ENCODE measurements at regions not wholly inside any gene's neighbourhood (a gene's known extent, or its start where the extent isn't known, plus 50 kb on each side); places are given as distances from the start of the nearest gene placed in this dataset.
"Not testable (repeated sequence)": the region's sequence is repeated elsewhere in the genome, so short reads cannot be mapped to it uniquely, and the experiment has no call there.

DNA sequence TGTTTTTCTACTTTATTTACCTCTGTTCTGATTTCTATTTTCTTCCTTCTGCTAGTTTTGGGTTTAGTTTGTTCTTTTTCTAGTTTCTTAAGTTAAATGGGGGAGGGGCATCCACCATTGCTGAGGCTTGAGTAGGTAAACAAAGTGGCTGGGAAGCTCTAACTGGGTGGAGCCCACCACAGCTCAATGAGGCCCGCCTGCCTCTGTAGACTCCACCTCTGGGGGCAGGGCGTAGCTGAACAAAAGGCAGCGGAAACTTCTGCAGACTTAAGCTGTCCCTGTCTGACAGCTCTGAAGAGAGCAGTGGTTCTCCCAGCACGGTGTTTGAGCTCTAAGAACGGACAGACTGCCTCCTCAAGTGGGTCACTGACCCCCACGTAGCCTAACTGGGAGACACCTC lies 316.7 kb downstream of the RPLP1 start:
- not testable (repeated sequence) for H3K4me3 ChIP-seq (ENCODE audit: extremely low read depth, insufficient read depth, low read length, poor library complexity, severe bottlenecking); H3K27ac ChIP-seq (ENCODE audit: low read depth, low read length, severe bottlenecking); H3K4me1 ChIP-seq (ENCODE audit: control insufficient read depth, insufficient read depth, low read length, poor library complexity, severe bottlenecking); H3K9me3 ChIP-seq (ENCODE audit: control insufficient read depth, low read length); H3K36me3 ChIP-seq (ENCODE audit: control insufficient read depth, insufficient read depth, low read length)
- WGBS, 2 experiments (ENCODE audit: insufficient coverage in 2 of 2), result 55 to 62% methylated on average over 5 to 6 of the region's 6 CpGs

DNA sequence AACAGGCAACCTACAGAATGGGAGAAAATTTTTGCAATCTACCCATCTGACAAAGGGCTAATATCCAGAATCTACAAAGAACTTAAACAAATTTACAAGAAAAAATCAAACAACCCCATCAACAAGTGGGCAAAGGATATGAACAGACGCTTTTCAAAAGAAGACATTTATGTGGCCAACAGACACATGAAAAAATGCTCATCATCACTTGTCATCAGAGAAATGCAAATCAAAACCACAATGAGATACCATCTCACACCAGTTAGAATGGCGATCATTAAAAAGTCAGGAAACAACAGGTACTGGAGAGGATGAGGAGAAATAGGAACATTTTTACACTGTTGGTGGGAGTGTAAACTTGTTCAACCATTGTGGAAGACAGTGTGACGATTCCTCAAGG lies 321.6 kb downstream of the RPLP1 start:
- H3K4me3 ChIP-seq (ENCODE audit: extremely low read depth, insufficient read depth, low read length, poor library complexity, severe bottlenecking); H3K9me3 ChIP-seq (ENCODE audit: control insufficient read depth, low read length); H3K4me1 ChIP-seq (ENCODE audit: control insufficient read depth, insufficient read depth, low read length, poor library complexity, severe bottlenecking); H3K36me3 ChIP-seq (ENCODE audit: control insufficient read depth, insufficient read depth, low read length); H3K27ac ChIP-seq (ENCODE audit: low read depth, low read length, severe bottlenecking): not testable (repeated sequence)
- no CpG with 5 or more reads among the region's 3 CpGs for WGBS, 2 experiments (ENCODE audit: insufficient coverage in 2 of 2)

DNA sequence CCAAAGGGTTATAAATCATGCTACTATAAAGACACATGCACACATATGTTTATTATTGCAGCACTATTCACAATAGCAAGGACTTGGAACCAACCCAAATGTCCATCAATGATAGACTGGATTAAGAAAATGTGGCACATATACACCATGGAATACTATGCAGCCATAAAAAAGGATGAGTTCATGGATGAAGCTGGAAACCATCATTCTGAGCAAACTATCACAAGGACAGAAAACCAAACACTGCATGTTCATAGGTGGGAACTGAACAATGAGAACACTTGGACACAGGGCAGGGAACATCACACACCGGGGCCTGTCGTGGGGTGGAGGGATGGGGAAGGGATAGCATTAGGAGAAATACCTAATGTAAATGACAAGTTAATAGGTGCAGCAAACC lies 322.1 kb downstream of the RPLP1 start:
- not testable (repeated sequence) for H3K36me3 ChIP-seq (ENCODE audit: control insufficient read depth, insufficient read depth, low read length); H3K4me1 ChIP-seq (ENCODE audit: control insufficient read depth, insufficient read depth, low read length, poor library complexity, severe bottlenecking); H3K27ac ChIP-seq (ENCODE audit: low read depth, low read length, severe bottlenecking); H3K9me3 ChIP-seq (ENCODE audit: control insufficient read depth, low read length); H3K4me3 ChIP-seq (ENCODE audit: extremely low read depth, insufficient read depth, low read length, poor library complexity, severe bottlenecking)
- 100% methylated on average over 2 of the region's 2 CpGs; no CpG with 5 or more reads in 1 of the 2 experiments for WGBS, 2 experiments (ENCODE audit: insufficient coverage in 2 of 2)

- no peaks in the 10 kb centered on the region for H3K9me3 ChIP-seq (ENCODE audit: control insufficient read depth, low read length)
- no peak overlapping the region for H3K4me3 ChIP-seq (ENCODE audit: extremely low read depth, insufficient read depth, low read length, poor library complexity, severe bottlenecking)
- peaks cover 12% of the 10 kb centered on the region for H3K4me1 ChIP-seq (ENCODE audit: control insufficient read depth, insufficient read depth, low read length, poor library complexity, severe bottlenecking)
- no peaks in the 10 kb centered on the region for H3K36me3 ChIP-seq (ENCODE audit: control insufficient read depth, insufficient read depth, low read length)
- WGBS, 2 experiments (ENCODE audit: insufficient coverage in 2 of 2), result no CpG with 5 or more reads among the region's 2 CpGs
- no peak overlapping the region for H3K27ac ChIP-seq (ENCODE audit: low read depth, low read length, severe bottlenecking)
These were observed 320.4 kb downstream of the TLE3 start for GRCh38 chr15:69777356-69777755.

DNA sequence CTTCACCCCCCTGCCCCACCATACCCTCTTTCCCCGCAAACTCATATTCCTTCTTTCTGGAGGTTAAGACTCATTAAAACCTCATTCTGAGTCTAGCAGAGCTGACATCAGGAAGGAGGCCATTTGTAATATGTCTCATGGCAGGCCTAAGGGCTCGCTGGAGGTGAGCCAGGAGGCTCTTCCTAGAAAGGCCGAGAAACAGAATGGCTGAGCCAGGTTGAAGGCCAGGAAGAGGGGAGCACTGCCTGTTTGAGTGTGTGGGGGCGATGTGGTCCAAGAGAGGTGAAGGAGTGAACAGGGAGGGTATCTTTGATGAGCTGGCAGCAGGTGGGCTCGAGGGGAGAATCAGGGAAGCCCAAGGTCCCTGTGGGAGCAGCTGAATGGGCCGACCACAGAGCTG lies 317.3 kb downstream of the TLE3 start:
- 92 to 93% methylated on average over 5 of the region's 6 CpGs for WGBS, 2 experiments (ENCODE audit: insufficient coverage in 2 of 2)
- H3K36me3 ChIP-seq (ENCODE audit: control insufficient read depth, insufficient read depth, low read length), result no peaks in the 10 kb centered on the region
- H3K4me3 ChIP-seq (ENCODE audit: extremely low read depth, insufficient read depth, low read length, poor library complexity, severe bottlenecking), result no peak overlapping the region
- no peaks in the 10 kb centered on the region for H3K9me3 ChIP-seq (ENCODE audit: control insufficient read depth, low read length)
- H3K27ac ChIP-seq (ENCODE audit: low read depth, low read length, severe bottlenecking), result no peak overlapping the region
- H3K4me1 ChIP-seq (ENCODE audit: control insufficient read depth, insufficient read depth, low read length, poor library complexity, severe bottlenecking), result peaks cover 14% of the 10 kb centered on the region

DNA sequence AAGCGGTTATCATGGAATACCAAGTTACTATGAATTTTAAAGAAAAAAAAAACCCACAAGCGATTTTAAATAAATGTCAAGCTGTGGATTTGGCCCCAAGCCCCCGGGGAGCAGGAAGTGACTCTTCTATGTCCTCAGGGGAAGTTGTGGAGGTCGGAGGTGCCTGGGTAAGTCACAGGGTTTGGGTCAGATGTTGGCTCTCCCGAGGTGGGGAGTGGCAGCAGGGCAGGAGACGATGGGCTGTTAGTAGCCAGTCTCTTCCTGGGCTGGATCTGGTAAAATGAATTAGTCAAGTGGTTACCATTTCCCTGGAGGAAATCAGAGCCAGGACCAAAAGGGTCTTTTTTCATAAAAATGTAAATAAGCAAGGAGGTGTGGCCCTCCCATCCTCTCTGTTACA lies 316.7 kb downstream of the TLE3 start:
- Histone ChIP-seq H3K9me3 (ENCODE audit: control insufficient read depth, low read length) (no peaks in the 10 kb centered on the region), H3K36me3 (ENCODE audit: control insufficient read depth, insufficient read depth, low read length) (no peaks in the 10 kb centered on the region), H3K4me3 (ENCODE audit: extremely low read depth, insufficient read depth, low read length, poor library complexity, severe bottlenecking) (no peak overlapping the region), H3K4me1 (ENCODE audit: control insufficient read depth, insufficient read depth, low read length, poor library complexity, severe bottlenecking) (peaks cover 14% of the 10 kb centered on the region), H3K27ac (ENCODE audit: low read depth, low read length, severe bottlenecking) (no peak overlapping the region)
- 54 to 60% methylated on average over 4 of the region's 6 CpGs for WGBS, 2 experiments (ENCODE audit: insufficient coverage in 2 of 2)

- H3K27ac ChIP-seq (ENCODE audit: low read depth, low read length, severe bottlenecking), result no peak overlapping the region
- H3K4me1 ChIP-seq (ENCODE audit: control insufficient read depth, insufficient read depth, low read length, poor library complexity, severe bottlenecking), result peaks cover 14% of the 10 kb centered on the region
- H3K9me3 ChIP-seq (ENCODE audit: control insufficient read depth, low read length), result no peaks in the 10 kb centered on the region
- WGBS, 2 experiments (ENCODE audit: insufficient coverage in 2 of 2), result 95 to 96% methylated on average over 4 to 6 of the region's 6 CpGs
- H3K36me3 ChIP-seq (ENCODE audit: control insufficient read depth, insufficient read depth, low read length), result no peaks in the 10 kb centered on the region
- H3K4me3 ChIP-seq (ENCODE audit: extremely low read depth, insufficient read depth, low read length, poor library complexity, severe bottlenecking), result no peak overlapping the region
These were observed 316.1 kb downstream of the TLE3 start for GRCh38 chr15:69781411-69782125.

DNA sequence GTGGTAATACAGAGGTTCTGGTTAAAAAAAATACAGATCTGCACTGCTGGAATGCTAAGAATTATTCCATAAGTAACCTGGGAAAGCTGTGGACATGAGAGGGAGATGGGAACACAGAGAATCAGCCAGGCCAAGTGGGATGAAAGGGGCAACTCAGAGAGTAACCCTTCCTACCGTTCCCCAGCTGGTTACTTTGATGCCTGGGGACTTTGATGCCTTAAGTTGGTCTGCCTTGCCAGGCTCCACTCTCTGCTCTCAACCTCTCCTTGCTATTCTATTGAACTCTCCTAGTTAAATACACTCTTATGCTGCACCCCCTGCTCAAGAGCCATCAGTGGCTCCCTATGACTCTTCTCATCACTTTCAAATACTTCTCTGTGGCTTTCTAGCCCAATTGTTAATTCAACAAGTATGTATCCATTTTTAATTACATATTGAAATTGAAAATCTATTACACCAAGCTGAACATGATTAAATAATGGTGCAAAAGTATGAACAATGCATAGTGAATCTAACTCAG lies 315.5 kb downstream of the TLE3 start:
- Histone ChIP-seq H3K36me3 (ENCODE audit: control insufficient read depth, insufficient read depth, low read length) (no peaks in the 10 kb centered on the region), H3K9me3 (ENCODE audit: control insufficient read depth, low read length) (no peaks in the 10 kb centered on the region), H3K27ac (ENCODE audit: low read depth, low read length, severe bottlenecking) (no peak overlapping the region), H3K4me3 (ENCODE audit: extremely low read depth, insufficient read depth, low read length, poor library complexity, severe bottlenecking) (no peak overlapping the region), H3K4me1 (ENCODE audit: control insufficient read depth, insufficient read depth, low read length, poor library complexity, severe bottlenecking) (peaks cover 14% of the 10 kb centered on the region)
- 82 to 91% methylated on average over 1 of the region's 1 CpG for WGBS, 2 experiments (ENCODE audit: insufficient coverage in 2 of 2)

GRCh38 chr15:69782809-69783208 lies 314.9 kb downstream of the TLE3 start:
- Histone ChIP-seq H3K4me3 (ENCODE audit: extremely low read depth, insufficient read depth, low read length, poor library complexity, severe bottlenecking) (no peak overlapping the region), H3K36me3 (ENCODE audit: control insufficient read depth, insufficient read depth, low read length) (no peaks in the 10 kb centered on the region), H3K9me3 (ENCODE audit: control insufficient read depth, low read length) (no peaks in the 10 kb centered on the region), H3K4me1 (ENCODE audit: control insufficient read depth, insufficient read depth, low read length, poor library complexity, severe bottlenecking) (peaks cover 14% of the 10 kb centered on the region), H3K27ac (ENCODE audit: low read depth, low read length, severe bottlenecking) (no peak overlapping the region)
- WGBS, 2 experiments (ENCODE audit: insufficient coverage in 2 of 2), result 96 to 100% methylated on average over 3 of the region's 5 CpGs

GRCh38 chr15:69783211-69783610 lies 314.5 kb downstream of the TLE3 start:
- 94 to 100% methylated on average over 2 to 3 of the region's 9 CpGs for WGBS, 2 experiments (ENCODE audit: insufficient coverage in 2 of 2)
- H3K4me1 ChIP-seq (ENCODE audit: control insufficient read depth, insufficient read depth, low read length, poor library complexity, severe bottlenecking), result peaks cover 14% of the 10 kb centered on the region
- no peak overlapping the region for H3K27ac ChIP-seq (ENCODE audit: low read depth, low read length, severe bottlenecking)
- no peaks in the 10 kb centered on the region for H3K9me3 ChIP-seq (ENCODE audit: control insufficient read depth, low read length)
- no peaks in the 10 kb centered on the region for H3K36me3 ChIP-seq (ENCODE audit: control insufficient read depth, insufficient read depth, low read length)
- no peak overlapping the region for H3K4me3 ChIP-seq (ENCODE audit: extremely low read depth, insufficient read depth, low read length, poor library complexity, severe bottlenecking)

DNA sequence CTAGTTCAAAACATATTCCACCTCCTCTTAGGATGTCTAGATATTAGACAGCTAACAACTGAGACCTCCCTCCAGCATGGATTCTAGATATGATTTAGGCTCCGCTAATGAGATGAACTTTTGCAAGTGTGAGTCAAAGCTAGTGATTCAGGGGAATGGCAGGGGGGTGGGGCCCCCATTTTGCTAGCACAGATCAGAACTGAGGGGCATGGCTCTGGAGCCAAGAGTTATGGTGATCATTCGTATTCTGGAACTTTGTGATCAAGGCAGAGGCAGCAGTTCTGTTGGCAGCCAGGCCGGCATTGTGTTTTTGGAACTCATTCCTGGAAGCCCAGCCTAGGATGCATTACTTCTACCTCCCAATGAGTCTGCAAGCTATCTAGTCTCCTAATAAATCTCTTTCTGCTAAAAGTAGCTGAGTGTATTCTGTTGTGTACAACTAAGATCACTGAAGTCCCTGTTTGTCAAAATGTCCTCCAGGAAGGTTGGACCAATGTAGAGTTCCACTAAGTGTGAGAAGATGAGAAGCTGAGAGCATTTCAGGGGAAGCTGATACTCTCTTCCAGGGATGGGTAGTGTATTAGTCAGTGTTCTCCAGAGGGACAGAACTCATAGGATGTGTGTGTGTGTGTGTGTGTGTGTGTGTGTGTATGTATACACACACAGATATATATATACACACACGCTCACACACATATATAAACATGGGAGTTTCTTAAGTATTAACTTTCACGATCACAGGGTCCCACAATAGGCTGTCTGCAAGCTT lies 312.7 kb downstream of the TLE3 start:
- H3K27ac ChIP-seq (ENCODE audit: low read depth, low read length, severe bottlenecking), result no peak overlapping the region
- peaks cover 14% of the 10 kb centered on the region for H3K4me1 ChIP-seq (ENCODE audit: control insufficient read depth, insufficient read depth, low read length, poor library complexity, severe bottlenecking)
- H3K9me3 ChIP-seq (ENCODE audit: control insufficient read depth, low read length), result no peaks in the 10 kb centered on the region
- no peak overlapping the region for H3K4me3 ChIP-seq (ENCODE audit: extremely low read depth, insufficient read depth, low read length, poor library complexity, severe bottlenecking)
- no peaks in the 10 kb centered on the region for H3K36me3 ChIP-seq (ENCODE audit: control insufficient read depth, insufficient read depth, low read length)
- whole genome bisulfite sequencing, 2 experiments (ENCODE audit: insufficient coverage in 2 of 2), result 80 to 100% methylated on average over 2 to 3 of the region's 5 CpGs
